SW480 (cell line): ENCODE measurements at regions not wholly inside any gene's neighbourhood (a gene's known extent, or its start where the extent isn't known, plus 50 kb on each side); places are given as distances from the start of the nearest gene placed in this dataset.
A peak's percentile ranks its signal among the peaks of the same experiment; 100 is the strongest.
"Not testable (repeated sequence)": the region's sequence is repeated elsewhere in the genome, so short reads cannot be mapped to it uniquely, and the experiment has no call there.

Experiments
- DNase-seq: peaks from one replicate; pipeline ENCODE4 v3.0.0-alpha.2; 2016; ENCODE audit warnings: low spot score

DNA sequence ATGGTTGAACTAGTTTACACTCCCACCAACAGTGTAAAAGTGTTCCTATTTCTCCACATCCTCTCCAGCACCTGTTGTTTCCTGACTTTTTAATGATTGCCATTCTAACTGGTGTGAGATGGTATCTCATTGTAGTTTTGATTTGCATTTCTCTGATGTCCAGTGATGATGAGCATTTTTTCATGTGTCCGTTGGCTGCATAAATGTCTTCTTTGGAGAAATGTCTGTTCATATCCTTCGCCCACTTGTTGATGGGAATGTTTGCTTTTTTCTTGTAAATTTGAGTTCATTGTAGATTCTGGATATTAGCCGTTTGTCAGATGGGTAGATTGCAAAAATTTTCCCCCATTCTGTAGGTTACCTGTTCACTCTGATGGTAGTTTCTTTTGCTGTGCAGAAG is 155.0 kb upstream of the CNKSR2 start:
- DNase-seq, result not testable (repeated sequence)

DNA sequence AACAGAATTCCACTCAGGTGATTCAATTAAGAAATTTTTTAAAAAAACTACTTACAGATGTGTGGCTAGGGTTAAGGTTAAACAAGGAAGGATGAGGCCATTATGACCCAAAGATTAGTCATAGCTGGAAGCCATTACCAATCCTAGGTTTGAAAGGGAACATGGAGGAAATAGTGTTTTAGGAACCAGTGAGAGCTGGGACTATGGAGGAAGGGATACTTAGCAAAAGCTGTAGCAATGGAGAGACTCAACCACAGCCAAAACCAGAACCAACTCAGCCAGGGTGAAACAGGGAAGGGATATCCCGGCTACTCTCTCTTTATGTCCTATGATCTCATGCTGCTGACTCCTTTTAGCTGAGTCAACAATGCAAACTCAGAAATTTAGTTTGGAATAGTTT is 148.6 kb upstream of the CNKSR2 start:
- DNase-seq, result no peak

DNA sequence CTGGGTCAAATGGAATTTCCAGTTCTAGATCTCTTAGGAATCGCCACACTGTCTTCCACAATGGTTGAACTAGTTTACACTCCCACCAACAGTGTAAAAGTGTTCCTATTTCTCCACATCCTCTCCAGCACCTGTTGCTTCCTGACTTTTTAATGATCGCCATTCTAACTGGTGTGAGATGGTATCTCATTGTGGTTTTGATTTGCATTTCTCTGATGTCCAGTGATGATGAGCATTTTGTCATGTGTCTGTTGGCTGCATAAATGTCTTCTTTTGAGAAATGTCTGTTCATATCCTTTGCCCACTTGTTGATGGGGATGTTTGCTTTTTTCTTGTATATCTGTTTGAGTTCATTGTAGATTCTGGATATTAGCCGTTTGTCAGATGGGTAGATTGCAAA is 145.2 kb upstream of the CNKSR2 start:
- DNase-seq, result not testable (repeated sequence)

DNA sequence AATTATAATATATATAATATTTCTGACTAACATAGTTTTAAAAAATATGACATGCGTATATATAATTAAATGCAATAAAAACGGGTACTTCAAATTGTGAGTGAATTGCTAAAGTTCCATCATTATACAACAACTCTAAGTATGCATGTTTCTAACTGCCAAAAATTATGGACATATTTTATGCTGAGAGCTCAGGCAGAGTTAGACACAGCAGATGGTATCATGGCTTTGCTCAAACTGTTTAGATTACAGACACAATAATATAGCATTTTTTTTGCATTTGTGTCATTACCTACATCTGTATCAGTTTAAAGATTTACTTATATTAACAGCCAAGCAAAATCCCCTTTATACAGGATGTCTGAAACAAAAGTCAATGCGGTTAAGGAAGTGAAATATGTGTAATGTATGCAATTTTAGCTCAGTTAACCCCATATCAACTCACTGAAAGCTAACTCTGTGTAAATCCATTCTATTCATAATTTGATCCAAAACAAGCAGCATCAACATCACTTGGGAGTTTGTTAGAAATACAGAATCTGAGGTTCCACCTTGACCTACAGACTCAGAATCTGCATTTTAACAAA is 119.1 kb upstream of the CNKSR2 start:
- DNase-seq, result no peak

DNA sequence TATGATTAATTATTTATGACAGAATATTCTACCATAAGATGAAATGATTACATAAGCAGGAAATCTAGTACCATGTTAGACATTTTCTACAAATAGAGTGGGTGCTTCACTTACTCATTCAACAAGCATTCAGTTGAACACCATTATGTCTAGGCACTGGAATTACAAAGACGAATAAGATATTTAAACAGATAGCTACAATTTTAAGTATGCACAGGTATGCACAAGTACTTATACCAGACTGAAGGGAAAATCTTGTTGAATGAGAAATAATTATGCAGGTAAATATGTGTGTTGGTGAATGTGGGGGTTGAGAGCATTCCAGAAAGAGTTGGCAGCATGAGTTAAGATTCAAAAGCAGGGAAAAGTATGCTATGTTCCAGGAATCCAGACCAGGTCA is 107.3 kb upstream of the CNKSR2 start:
- DNase-seq, result no peak

DNA sequence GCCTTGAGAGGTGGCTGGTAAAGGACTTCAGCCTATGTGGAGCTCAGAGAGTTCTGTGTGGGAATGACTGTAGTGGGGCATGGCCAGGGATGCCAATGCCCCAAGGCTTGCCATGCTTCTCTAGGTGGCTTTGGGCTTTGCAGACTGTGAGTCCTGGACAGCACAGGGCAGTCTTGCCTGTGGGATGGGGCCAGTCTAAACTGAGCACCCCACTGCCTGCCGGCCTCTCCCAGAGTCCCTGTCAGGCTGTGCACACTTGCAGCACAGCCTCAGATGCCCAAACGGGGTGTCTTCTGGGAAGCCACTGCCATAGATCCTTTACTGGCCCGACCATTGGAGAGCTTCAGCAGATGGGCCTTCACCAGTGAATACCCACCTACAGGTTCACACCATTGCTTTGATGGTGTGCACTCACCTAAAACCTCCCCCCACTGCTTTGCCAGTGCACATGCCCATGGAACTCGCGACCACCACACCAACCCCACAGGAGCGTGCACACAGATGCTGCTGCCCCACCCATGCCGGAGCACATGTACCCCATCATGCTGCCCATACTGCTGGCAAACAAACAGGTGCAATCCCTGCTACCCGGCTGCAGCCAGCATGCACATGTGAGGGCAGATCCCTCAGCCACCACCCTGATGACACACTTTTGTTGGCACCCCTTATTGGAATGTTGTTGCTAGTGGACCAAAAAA is 97.3 kb upstream of the CNKSR2 start:
- DNase-seq, result no peak

DNA sequence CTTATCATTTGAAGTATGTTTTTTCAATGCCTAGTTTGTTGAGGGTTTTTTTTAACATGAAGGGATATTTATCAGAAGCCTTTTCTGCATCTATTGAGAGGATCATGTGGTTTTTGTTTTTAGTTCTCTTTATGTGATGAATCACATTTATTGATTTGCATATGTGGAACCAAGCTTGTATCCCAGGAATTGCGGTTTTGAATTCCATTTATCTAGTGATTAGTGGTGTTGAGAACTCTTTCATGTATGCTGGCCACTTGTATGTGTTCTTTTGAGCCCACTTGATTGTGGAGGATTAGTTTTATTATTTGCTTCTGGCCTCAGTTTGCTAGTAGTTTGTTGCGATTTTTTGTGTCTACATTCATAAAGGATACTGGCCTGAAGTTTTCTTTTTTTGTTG is 85.0 kb upstream of the CNKSR2 start:
- peak; percentile 2 for DNase-seq

DNA sequence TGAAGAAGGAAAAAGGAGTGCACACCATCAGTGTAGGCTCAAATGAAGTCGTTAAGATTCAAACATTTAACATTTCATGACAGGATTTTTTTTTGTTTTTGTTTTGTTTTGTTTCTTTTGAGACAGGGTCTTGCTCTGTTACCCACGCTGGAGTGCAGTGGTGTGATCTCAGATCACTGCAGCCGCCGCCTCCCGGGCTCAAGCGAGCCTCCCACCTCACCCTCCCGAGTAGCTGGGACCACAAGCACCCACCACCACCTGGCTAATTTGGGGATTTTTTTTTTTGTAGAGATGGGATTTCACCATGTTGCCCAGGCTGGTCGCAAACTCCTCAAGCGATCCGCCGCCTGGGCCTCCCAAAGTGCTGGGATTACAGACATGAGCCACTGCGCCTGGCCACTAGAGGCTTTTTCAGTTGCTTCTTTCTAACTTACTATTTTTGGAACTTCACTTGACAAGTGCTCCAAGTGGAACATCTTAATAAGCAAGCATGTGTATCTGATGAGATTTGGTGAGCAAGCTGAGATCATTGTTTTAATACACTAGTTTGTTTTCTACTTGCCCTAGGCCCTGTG is 78.9 kb upstream of the CNKSR2 start:
- no peak for DNase-seq

DNA sequence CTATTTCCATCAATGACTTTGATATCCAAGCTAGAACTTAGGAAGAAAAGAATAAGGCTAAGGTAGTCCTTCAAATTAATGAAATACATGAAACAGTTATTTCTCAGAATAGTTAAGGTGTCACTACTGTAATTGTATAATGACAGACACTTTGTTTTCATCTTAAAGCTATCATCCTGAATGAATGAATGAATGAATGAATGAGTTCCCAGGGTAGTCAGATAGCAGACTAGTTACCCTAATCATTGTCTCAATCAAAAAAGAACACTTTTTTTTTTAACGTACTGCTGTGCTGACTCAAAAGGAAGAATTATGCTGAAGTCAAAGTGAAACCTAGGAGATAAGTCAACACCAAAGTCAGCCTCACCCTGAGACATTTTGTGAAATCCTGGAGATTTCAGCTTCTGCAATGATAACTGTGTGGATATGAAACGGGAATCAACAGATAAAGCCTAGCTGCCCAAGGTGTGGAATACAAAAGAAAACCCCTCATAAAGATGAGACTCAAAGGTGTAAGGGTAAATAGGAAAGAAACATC is 68.3 kb upstream of the CNKSR2 start:
- no peak for DNase-seq

DNA sequence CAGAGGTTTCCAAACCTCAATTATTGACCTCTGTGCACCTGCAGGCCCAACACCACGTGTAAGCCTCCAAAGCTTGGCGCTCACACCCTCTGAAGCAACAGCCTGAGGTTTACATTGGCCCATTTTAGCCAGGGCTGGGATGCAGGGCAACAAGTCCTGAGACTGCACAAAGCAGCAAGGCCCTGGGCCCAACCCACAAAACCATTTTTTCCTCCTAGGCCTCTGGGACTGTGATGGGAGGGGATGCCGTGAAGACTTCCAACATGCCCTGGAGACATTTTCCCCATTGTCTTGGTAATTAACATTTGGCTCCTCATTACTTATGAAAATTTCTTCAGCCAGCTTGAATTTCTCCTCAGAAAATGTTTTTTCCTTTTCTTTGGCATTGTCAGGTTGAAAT is 54.9 kb upstream of the CNKSR2 start:
- no peak for DNase-seq
